WTC11 (cell line): ENCODE measurements at regions not wholly inside any gene's neighbourhood (a gene's known extent, or its start where the extent isn't known, plus 50 kb on each side); places are given as distances from the start of the nearest gene placed in this dataset.

Experiments
- ATAC-seq: fragments of 200-7000 bp; cut with Tn5 transposase; 2 replicates; pipeline ENCODE4 v1.10.0; 2021; ENCODE audit warnings: mild to moderate bottlenecking, moderate library complexity
- CTCF ChIA-PET: fragments of 300-600 bp; sonication (Branson Sonifier 250); formaldehyde crosslinking; loops from one replicate; lab custom pipeline; 2021; ENCODE audit warnings: antibody characterized with exemption; lab: Charles Lee
- POLR2A ChIA-PET: fragments of 350-600 bp; sonication (Branson Sonifier 250); formaldehyde crosslinking; loops from one replicate; lab custom pipeline; 2021; ENCODE audit warnings: antibody characterized with exemption; lab: Charles Lee
- DNase-seq: peaks from one replicate; pipeline ENCODE4 v3.0.0; 2021; ENCODE audit warnings: low spot score
- H3K27ac Mint-ChIP-seq: 2 replicates; pipeline ENCODE4 v1.8.0; 2021; ENCODE audit warnings: mixed read lengths
- H3K27me3 Mint-ChIP-seq: 2 replicates; pipeline ENCODE4 v1.8.0; 2021; ENCODE audit warnings: low read depth, mild to moderate bottlenecking, moderate library complexity, mixed read lengths
- H3K36me3 Mint-ChIP-seq: 2 replicates; pipeline ENCODE4 v1.8.0; 2021; ENCODE audit warnings: mixed read lengths
- H3K4me1 Mint-ChIP-seq: 2 replicates; pipeline ENCODE4 v1.8.0; 2022; ENCODE audit warnings: mixed read lengths
- H3K4me3 Mint-ChIP-seq: 2 replicates; pipeline ENCODE4 v1.8.0; 2021; ENCODE audit warnings: mild to moderate bottlenecking, moderate library complexity, mixed read lengths
- H3K9me3 Mint-ChIP-seq: 2 replicates; pipeline ENCODE4 v1.8.0; 2021; ENCODE audit warnings: mixed read lengths
- CBFB ChIP-seq: sonication (generic); formaldehyde crosslinking; IDR thresholded peaks from 2 replicates; pipeline ENCODE4 v1.8.1; 2022; ENCODE audit warnings: mild to moderate bottlenecking, low read depth, missing genetic modification reagents
- ELF4 ChIP-seq: sonication (generic); formaldehyde crosslinking; IDR thresholded peaks from 2 replicates; pipeline ENCODE4 v1.8.1; 2022; ENCODE audit warnings: low read depth, mild to moderate bottlenecking, moderate library complexity, missing genetic modification reagents
- ESRRA ChIP-seq: sonication (generic); formaldehyde crosslinking; IDR thresholded peaks from 2 replicates; pipeline ENCODE4 v1.8.1; 2022; ENCODE audit warnings: mild to moderate bottlenecking, missing genetic modification reagents, borderline replicate concordance
- GABPB1 ChIP-seq: sonication (generic); formaldehyde crosslinking; IDR thresholded peaks from 2 replicates; pipeline ENCODE4 v1.8.1; 2023; ENCODE audit warnings: mild to moderate bottlenecking, missing genetic modification reagents
- JUN ChIP-seq: sonication (generic); formaldehyde crosslinking; IDR thresholded peaks from 2 replicates; pipeline ENCODE4 v1.8.0; 2023; ENCODE audit warnings: mild to moderate bottlenecking, missing genetic modification reagents
- MXD4 ChIP-seq: fragments of 250-450 bp; sonication (Bioruptor Pico); IDR thresholded peaks from 2 replicates; pipeline ENCODE4 v1.8.0; 2021; ENCODE audit warnings: mild to moderate bottlenecking, moderate library complexity, borderline replicate concordance
- MYBL2 ChIP-seq: sonication (generic); formaldehyde crosslinking; IDR thresholded peaks from 2 replicates; pipeline ENCODE4 v1.8.1; 2023; ENCODE audit warnings: mild to moderate bottlenecking, moderate library complexity, missing genetic modification reagents
- NFATC4 ChIP-seq: fragments of 250-450 bp; sonication (Bioruptor Pico); IDR thresholded peaks from 2 replicates; pipeline ENCODE4 v1.9.0; 2021; ENCODE audit warnings: mild to moderate bottlenecking
- NFE2L1 ChIP-seq: sonication (generic); formaldehyde crosslinking; IDR thresholded peaks from 2 replicates; pipeline ENCODE4 v1.8.1; 2023; ENCODE audit warnings: missing genetic modification reagents
- NR2C2 ChIP-seq: sonication (generic); formaldehyde crosslinking; IDR thresholded peaks from 2 replicates; pipeline ENCODE4 v1.8.0; 2022; ENCODE audit warnings: mild to moderate bottlenecking, missing genetic modification reagents
- PRRX2 ChIP-seq: fragments of 250-450 bp; sonication (Bioruptor Pico); IDR thresholded peaks from 2 replicates; pipeline ENCODE4 v1.8.0; 2021; ENCODE audit warnings: mild to moderate bottlenecking
- SMAD3 ChIP-seq: sonication (generic); formaldehyde crosslinking; IDR thresholded peaks from 2 replicates; pipeline ENCODE4 v1.8.0; 2022; ENCODE audit warnings: missing genetic modification reagents, mild to moderate bottlenecking, borderline replicate concordance
- SP1 ChIP-seq: sonication (generic); formaldehyde crosslinking; conservative IDR thresholded peaks from 2 replicates; pipeline ENCODE4 v1.8.1; 2022; ENCODE audit warnings: missing genetic modification reagents
- TCF7 ChIP-seq: sonication (generic); formaldehyde crosslinking; IDR thresholded peaks from 2 replicates; pipeline ENCODE4 v1.8.0; 2022; ENCODE audit warnings: mild to moderate bottlenecking, low read depth, missing genetic modification reagents, moderate library complexity
- TEAD1 ChIP-seq: sonication (generic); formaldehyde crosslinking; IDR thresholded peaks from 2 replicates; pipeline ENCODE4 v1.8.0; 2022; ENCODE audit warnings: mild to moderate bottlenecking, missing genetic modification reagents
- TEAD4 ChIP-seq: sonication (generic); formaldehyde crosslinking; IDR thresholded peaks from 2 replicates; pipeline ENCODE4 v1.8.0; 2022; ENCODE audit warnings: mild to moderate bottlenecking, missing genetic modification reagents
- ZNF219 ChIP-seq: sonication (generic); formaldehyde crosslinking; IDR thresholded peaks from 2 replicates; pipeline ENCODE4 v1.8.0; 2023; ENCODE audit warnings: missing genetic modification reagents, mild to moderate bottlenecking, borderline replicate concordance
- ZNF232 ChIP-seq: sonication (generic); formaldehyde crosslinking; IDR thresholded peaks from 2 replicates; pipeline ENCODE4 v1.8.0; 2022; ENCODE audit warnings: mild to moderate bottlenecking, missing genetic modification reagents
- ZNF317 ChIP-seq: sonication (generic); formaldehyde crosslinking; IDR thresholded peaks from 2 replicates; pipeline ENCODE4 v1.8.1; 2023; ENCODE audit warnings: low read depth, mild to moderate bottlenecking, moderate library complexity, missing genetic modification reagents, borderline replicate concordance
- ZNF396 ChIP-seq: fragments of 250-450 bp; sonication (Bioruptor Pico); IDR thresholded peaks from 2 replicates; pipeline ENCODE4 v1.8.0; 2021; ENCODE audit warnings: mild to moderate bottlenecking, moderate library complexity, borderline replicate concordance
- ZNF416 ChIP-seq: fragments of 250-450 bp; sonication (Bioruptor Pico); IDR thresholded peaks from 2 replicates; pipeline ENCODE4 v1.9.0; 2021; ENCODE audit warnings: mild to moderate bottlenecking, inconsistent platforms
- TF ChIP-seq, protein P1 (sequence below): fragments of 250-450 bp; sonication (Bioruptor Pico); IDR thresholded peaks from 2 replicates; pipeline ENCODE4 v1.9.0; 2021; ENCODE audit warnings: mild to moderate bottlenecking, borderline replicate concordance
- TF ChIP-seq, protein P2 (sequence below): sonication (generic); formaldehyde crosslinking; IDR thresholded peaks from 2 replicates; pipeline ENCODE4 v1.8.0; 2022; ENCODE audit warnings: mild to moderate bottlenecking, missing genetic modification reagents
- TF ChIP-seq, protein P3 (sequence below): sonication (generic); formaldehyde crosslinking; IDR thresholded peaks from 2 replicates; pipeline ENCODE4 v1.8.0; 2022; ENCODE audit warnings: mild to moderate bottlenecking, missing genetic modification reagents
- TF ChIP-seq, protein P4 (sequence below): sonication (generic); formaldehyde crosslinking; IDR thresholded peaks from 2 replicates; pipeline ENCODE4 v1.8.1; 2022; ENCODE audit warnings: low read depth, mild to moderate bottlenecking, moderate library complexity, missing genetic modification reagents, borderline replicate concordance
- TF ChIP-seq, protein P5 (sequence below): sonication (generic); formaldehyde crosslinking; IDR thresholded peaks from 2 replicates; pipeline ENCODE4 v1.8.1; 2023; ENCODE audit warnings: mild to moderate bottlenecking, missing genetic modification reagents

DNA sequence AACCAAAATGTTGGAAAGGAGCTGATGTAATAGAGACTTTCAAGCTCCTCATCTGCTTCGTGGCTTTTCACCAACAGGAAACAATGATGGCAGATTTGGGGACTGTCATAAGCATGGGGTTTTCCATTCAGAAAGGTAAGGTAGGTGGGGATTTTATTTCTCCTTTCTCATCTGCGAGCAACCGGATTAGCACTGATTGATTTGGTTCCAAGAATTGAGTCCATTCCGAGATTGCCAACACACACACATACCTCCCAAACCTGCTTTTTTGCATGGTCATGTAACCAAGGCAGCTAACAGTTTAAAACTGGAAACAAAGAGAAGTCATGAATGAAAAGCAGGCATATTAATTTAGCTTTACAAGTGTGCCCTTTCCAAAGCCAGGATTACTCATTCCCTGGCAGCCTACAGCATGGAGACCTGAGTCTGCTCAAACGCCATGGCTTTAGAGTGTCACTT lies 63.0 kb upstream of the LNX1 start (continued):
- TF ChIP-seq, protein P1, sequence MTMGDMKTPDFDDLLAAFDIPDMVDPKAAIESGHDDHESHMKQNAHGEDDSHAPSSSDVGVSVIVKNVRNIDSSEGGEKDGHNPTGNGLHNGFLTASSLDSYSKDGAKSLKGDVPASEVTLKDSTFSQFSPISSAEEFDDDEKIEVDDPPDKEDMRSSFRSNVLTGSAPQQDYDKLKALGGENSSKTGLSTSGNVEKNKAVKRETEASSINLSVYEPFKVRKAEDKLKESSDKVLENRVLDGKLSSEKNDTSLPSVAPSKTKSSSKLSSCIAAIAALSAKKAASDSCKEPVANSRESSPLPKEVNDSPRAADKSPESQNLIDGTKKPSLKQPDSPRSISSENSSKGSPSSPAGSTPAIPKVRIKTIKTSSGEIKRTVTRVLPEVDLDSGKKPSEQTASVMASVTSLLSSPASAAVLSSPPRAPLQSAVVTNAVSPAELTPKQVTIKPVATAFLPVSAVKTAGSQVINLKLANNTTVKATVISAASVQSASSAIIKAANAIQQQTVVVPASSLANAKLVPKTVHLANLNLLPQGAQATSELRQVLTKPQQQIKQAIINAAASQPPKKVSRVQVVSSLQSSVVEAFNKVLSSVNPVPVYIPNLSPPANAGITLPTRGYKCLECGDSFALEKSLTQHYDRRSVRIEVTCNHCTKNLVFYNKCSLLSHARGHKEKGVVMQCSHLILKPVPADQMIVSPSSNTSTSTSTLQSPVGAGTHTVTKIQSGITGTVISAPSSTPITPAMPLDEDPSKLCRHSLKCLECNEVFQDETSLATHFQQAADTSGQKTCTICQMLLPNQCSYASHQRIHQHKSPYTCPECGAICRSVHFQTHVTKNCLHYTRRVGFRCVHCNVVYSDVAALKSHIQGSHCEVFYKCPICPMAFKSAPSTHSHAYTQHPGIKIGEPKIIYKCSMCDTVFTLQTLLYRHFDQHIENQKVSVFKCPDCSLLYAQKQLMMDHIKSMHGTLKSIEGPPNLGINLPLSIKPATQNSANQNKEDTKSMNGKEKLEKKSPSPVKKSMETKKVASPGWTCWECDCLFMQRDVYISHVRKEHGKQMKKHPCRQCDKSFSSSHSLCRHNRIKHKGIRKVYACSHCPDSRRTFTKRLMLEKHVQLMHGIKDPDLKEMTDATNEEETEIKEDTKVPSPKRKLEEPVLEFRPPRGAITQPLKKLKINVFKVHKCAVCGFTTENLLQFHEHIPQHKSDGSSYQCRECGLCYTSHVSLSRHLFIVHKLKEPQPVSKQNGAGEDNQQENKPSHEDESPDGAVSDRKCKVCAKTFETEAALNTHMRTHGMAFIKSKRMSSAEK = no peak
- TF ChIP-seq PRRX2 (CRISPR knock-in tag) (no peak), JUN (no peak), SP1 (CRISPR knock-in tag) (no peak), NR2C2 (CRISPR knock-in tag) (no peak)

DNA sequence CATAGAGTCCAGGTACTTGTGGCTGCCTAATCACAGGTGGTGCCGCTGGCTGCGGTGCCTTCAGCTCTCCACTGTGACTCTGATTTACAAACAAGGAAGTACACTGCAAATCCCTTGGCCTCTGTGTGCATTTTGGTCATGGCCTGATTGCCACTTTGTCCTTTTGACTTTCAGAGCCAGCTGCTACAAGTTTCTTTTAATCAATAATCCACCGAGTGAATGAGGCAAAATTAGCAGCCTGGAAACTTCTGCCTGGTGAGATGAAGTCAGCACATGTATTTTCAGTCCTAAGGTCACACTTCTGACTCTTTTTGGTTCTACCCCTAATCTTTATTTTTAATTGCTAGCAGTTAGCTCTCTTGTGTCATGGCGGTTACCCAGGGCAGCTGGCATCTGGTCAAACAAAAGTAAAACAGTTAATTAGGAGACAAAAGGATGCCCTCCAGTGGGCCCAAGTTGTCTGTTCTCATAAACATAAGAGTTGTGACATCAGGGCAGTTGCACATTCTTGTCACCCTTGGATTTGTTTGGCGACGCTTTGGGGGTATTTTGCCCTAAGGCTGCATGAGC lies 62.3 kb upstream of the LNX1 start:
- Mint-ChIP-seq H3K36me3 (no peaks in the 10 kb centered on the region), H3K4me1 (peaks cover 17% of the 10 kb centered on the region), H3K27ac (no peak overlapping the region), H3K4me3 (no peak overlapping the region), H3K9me3 (no peaks in the 10 kb centered on the region), H3K27me3 (no peaks in the 10 kb centered on the region)
- POLR2A ChIA-PET = no interaction called here
- TF ChIP-seq ZNF416 (CRISPR knock-in tag) (no peak), ELF4 (no peak), SMAD3 (CRISPR knock-in tag) (no peak), TEAD1 (CRISPR knock-in tag) (no peak), TCF7 (CRISPR knock-in tag) (no peak), TEAD4 (no peak), ZNF232 (no peak), JUN (no peak), ZNF317 (CRISPR knock-in tag) (no peak), ZNF396 (CRISPR knock-in tag) (no peak)
- TF ChIP-seq, protein P2, sequence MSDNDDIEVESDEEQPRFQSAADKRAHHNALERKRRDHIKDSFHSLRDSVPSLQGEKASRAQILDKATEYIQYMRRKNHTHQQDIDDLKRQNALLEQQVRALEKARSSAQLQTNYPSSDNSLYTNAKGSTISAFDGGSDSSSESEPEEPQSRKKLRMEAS (CRISPR knock-in tag) = no peak
- TF ChIP-seq, protein P3, sequence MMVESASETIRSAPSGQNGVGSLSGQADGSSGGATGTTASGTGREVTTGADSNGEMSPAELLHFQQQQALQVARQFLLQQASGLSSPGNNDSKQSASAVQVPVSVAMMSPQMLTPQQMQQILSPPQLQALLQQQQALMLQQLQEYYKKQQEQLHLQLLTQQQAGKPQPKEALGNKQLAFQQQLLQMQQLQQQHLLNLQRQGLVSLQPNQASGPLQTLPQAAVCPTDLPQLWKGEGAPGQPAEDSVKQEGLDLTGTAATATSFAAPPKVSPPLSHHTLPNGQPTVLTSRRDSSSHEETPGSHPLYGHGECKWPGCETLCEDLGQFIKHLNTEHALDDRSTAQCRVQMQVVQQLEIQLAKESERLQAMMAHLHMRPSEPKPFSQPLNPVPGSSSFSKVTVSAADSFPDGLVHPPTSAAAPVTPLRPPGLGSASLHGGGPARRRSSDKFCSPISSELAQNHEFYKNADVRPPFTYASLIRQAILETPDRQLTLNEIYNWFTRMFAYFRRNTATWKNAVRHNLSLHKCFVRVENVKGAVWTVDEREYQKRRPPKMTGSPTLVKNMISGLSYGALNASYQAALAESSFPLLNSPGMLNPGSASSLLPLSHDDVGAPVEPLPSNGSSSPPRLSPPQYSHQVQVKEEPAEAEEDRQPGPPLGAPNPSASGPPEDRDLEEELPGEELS (CRISPR knock-in tag) = no peak
- DNase-seq (no peak), ATAC-seq (no peak)
- CTCF ChIA-PET = interaction anchor here (0.7 to 1.6 kb wide), 6 partner anchors 52 to 580 kb away, joined by 3 to 4 read pairs (median 3); no protein-coding TSS in a partner anchor

DNA sequence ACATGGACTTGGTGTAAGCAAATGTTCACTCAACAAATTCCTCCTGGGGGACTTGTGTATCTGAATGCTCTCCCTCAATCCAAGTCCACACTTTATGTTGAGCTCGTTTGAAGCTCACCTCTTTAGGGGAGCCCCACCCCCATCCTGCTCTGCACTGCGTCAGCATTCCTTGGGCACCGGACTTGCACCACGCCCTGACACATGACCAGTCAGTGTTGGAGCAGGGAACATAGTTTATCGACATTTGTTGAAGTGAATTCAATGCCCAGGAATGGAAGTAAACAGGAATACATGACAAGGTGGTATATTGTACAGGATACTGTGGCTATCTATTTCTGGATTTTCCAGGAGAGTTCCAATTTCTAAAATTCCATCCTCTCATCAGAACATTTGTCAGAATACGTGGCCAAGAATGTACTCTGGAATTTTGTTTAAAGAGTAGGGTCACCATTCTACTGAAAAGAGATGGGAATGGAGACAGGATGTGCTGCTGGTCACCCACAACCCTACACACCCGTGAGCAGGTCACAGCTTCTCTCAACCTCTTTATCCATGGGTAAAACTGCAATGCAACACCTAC lies 60.0 kb upstream of the LNX1 start:
- no peak overlapping the region for H3K4me3 Mint-ChIP-seq
- ChIA-PET CTCF (no interaction called here), POLR2A (no interaction called here)
- H3K27me3 Mint-ChIP-seq = no peaks in the 10 kb centered on the region
- no peak overlapping the region for H3K27ac Mint-ChIP-seq
- peaks cover 17% of the 10 kb centered on the region for H3K4me1 Mint-ChIP-seq
- peaks cover 2% of the 10 kb centered on the region; the same call in 1 of the 2 replicates for H3K9me3 Mint-ChIP-seq
- no peak for DNase-seq
- no peak for ATAC-seq
- no peaks in the 10 kb centered on the region for H3K36me3 Mint-ChIP-seq
- TF ChIP-seq ZNF219 (CRISPR knock-in tag) = no peak
- no peak for TF ChIP-seq ESRRA
- no peak for TF ChIP-seq NFATC4
- TF ChIP-seq NFE2L1 (CRISPR knock-in tag) = no peak
- TF ChIP-seq, protein P4, sequence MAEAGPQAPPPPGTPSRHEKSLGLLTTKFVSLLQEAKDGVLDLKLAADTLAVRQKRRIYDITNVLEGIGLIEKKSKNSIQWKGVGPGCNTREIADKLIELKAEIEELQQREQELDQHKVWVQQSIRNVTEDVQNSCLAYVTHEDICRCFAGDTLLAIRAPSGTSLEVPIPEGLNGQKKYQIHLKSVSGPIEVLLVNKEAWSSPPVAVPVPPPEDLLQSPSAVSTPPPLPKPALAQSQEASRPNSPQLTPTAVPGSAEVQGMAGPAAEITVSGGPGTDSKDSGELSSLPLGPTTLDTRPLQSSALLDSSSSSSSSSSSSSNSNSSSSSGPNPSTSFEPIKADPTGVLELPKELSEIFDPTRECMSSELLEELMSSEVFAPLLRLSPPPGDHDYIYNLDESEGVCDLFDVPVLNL (CRISPR knock-in tag) = no peak
- TF ChIP-seq PRRX2 (CRISPR knock-in tag) = no peak
- no peak for TF ChIP-seq MYBL2 (CRISPR knock-in tag)
- no peak for TF ChIP-seq CBFB (CRISPR knock-in tag)
- no peak for TF ChIP-seq GABPB1
- no peak for TF ChIP-seq MXD4
- TF ChIP-seq, protein P5, sequence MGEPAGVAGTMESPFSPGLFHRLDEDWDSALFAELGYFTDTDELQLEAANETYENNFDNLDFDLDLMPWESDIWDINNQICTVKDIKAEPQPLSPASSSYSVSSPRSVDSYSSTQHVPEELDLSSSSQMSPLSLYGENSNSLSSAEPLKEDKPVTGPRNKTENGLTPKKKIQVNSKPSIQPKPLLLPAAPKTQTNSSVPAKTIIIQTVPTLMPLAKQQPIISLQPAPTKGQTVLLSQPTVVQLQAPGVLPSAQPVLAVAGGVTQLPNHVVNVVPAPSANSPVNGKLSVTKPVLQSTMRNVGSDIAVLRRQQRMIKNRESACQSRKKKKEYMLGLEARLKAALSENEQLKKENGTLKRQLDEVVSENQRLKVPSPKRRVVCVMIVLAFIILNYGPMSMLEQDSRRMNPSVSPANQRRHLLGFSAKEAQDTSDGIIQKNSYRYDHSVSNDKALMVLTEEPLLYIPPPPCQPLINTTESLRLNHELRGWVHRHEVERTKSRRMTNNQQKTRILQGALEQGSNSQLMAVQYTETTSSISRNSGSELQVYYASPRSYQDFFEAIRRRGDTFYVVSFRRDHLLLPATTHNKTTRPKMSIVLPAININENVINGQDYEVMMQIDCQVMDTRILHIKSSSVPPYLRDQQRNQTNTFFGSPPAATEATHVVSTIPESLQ (CRISPR knock-in tag) = no peak
